ENCODE measurements at regions not wholly inside any gene's neighbourhood (a gene's known extent, or its start where the extent isn't known, plus 50 kb on each side); places are given as distances from the start of the nearest gene placed in this dataset.
A peak's percentile ranks its signal among the peaks of the same experiment; 100 is the strongest.

GRCh38 chr2:77578354-77578753 lies 56.2 kb upstream of the LRRTM4 start:
- no peaks in the 10 kb centered on the region for H3K36me3 ChIP-seq (ENCODE audit: control insufficient read depth in 2 of 3, insufficient read depth in 3 of 3, low read length in 3 of 3)
- H3K4me1 ChIP-seq (ENCODE audit: control insufficient read depth in 2 of 3, insufficient read depth in 2 of 3, low read depth in 1 of 3, low read length in 3 of 3), result peaks cover 0 to 4% (median 0%) of the 10 kb centered on the region in 3 donors
- no peaks in the 10 kb centered on the region for H3K27me3 ChIP-seq (ENCODE audit: control insufficient read depth, insufficient read depth, low read length)
- TF ChIP-seq CTCF (IDR thresholded peaks at IDR 0.05; ENCODE audit: borderline replicate concordance, extremely low read depth, insufficient read depth), result no peak
- no peaks in the 10 kb centered on the region for H3K9me3 ChIP-seq (ENCODE audit: control insufficient read depth in 2 of 3, insufficient read depth in 1 of 3, low read length in 3 of 3)
- H3K9ac ChIP-seq (ENCODE audit: low read length in 3 of 3), result no peak overlapping the region
- intact Hi-C loops (cut with DNase I), result no loop called here
- peak in 2 of 5 donors; percentile 33 to 46 for DNase-seq
- H3K4me3 ChIP-seq (ENCODE audit: low read length in 3 of 3), result no peak overlapping the region
- FAIRE-seq, result no peak
- no peak overlapping the region for H3K27ac ChIP-seq (ENCODE audit: low read depth in 2 of 2, low read length in 2 of 2)

- Histone ChIP-seq H3K36me3 (ENCODE audit: control insufficient read depth in 2 of 3, insufficient read depth in 3 of 3, low read length in 3 of 3) (no peaks in the 10 kb centered on the region), H3K4me3 (ENCODE audit: low read length in 3 of 3) (no peak overlapping the region), H3K27me3 (ENCODE audit: control insufficient read depth, insufficient read depth, low read length) (no peaks in the 10 kb centered on the region), H3K4me1 (ENCODE audit: control insufficient read depth in 2 of 3, insufficient read depth in 2 of 3, low read depth in 1 of 3, low read length in 3 of 3) (peaks cover 0 to 4% (median 0%) of the 10 kb centered on the region in 3 donors), H3K9me3 (ENCODE audit: control insufficient read depth in 2 of 3, insufficient read depth in 1 of 3, low read length in 3 of 3) (no peaks in the 10 kb centered on the region), H3K9ac (ENCODE audit: low read length in 3 of 3) (no peak overlapping the region), H3K27ac (ENCODE audit: low read depth in 2 of 2, low read length in 2 of 2) (no peak overlapping the region)
- TF ChIP-seq CTCF (IDR thresholded peaks at IDR 0.05; ENCODE audit: borderline replicate concordance, extremely low read depth, insufficient read depth), result no peak
- intact Hi-C loops (cut with DNase I), result no loop called here
- FAIRE-seq, result no peak
- DNase-seq, result peak in 1 of 5 donors; percentile 20
These were observed 57.0 kb upstream of the LRRTM4 start for GRCh38 chr2:77579076-77579769.

GRCh38 chr2:77588438-77588837 lies 66.3 kb upstream of the LRRTM4 start:
- TF ChIP-seq CTCF (IDR thresholded peaks at IDR 0.05; ENCODE audit: borderline replicate concordance, extremely low read depth, insufficient read depth), result no peak
- H3K9ac ChIP-seq (ENCODE audit: low read length in 3 of 3), result no peak overlapping the region
- H3K27me3 ChIP-seq (ENCODE audit: control insufficient read depth, insufficient read depth, low read length), result no peaks in the 10 kb centered on the region
- no peaks in the 10 kb centered on the region for H3K4me1 ChIP-seq (ENCODE audit: control insufficient read depth in 2 of 3, insufficient read depth in 2 of 3, low read depth in 1 of 3, low read length in 3 of 3)
- no peak for FAIRE-seq
- no peak overlapping the region for H3K4me3 ChIP-seq (ENCODE audit: low read length in 3 of 3)
- H3K36me3 ChIP-seq (ENCODE audit: control insufficient read depth in 2 of 3, insufficient read depth in 3 of 3, low read length in 3 of 3), result no peaks in the 10 kb centered on the region
- intact Hi-C loops (cut with DNase I), result no loop called here
- H3K27ac ChIP-seq (ENCODE audit: low read depth in 2 of 2, low read length in 2 of 2), result no peak overlapping the region
- DNase-seq, result no peak
- H3K9me3 ChIP-seq (ENCODE audit: control insufficient read depth in 2 of 3, insufficient read depth in 1 of 3, low read length in 3 of 3), result peaks cover 0 to 2% (median 0%) of the 10 kb centered on the region in 3 donors

Measured in kidney (tissue), 13 donors.